ENCODE measurements at regions not wholly inside any gene's neighbourhood (a gene's known extent, or its start where the extent isn't known, plus 50 kb on each side); places are given as distances from the start of the nearest gene placed in this dataset.

DNA sequence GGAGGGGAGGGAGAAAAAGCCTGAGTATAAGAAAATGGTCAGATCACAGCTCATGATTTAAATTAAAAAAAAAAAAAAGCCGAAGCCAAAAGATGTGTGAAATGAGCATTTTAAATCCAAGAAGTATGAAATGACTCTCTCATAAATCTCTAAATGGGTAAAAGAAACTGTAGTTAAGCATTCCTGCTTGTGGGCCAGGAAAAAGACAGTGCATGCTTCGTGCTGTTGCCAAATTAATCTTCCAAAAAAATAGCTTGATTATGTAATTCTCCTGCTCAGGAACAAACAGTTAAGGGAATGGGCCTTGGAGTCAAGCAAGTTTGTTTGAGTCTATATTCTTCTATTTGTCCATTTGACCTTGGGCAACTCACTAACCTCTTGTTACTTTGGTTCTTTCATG, 325.4 kb upstream of the SEL1L start:
- Histone ChIP-seq H3K4me3 (replicated peaks in 1 of 3; ENCODE audit: low read depth in 2 of 3, low read length in 3 of 3) (no peak overlapping the region), H2AFZ (ENCODE audit: insufficient read depth, low read depth, low read length, poor library complexity, severe bottlenecking) (no peak overlapping the region), H3K27ac (ENCODE audit: low read depth in 1 of 2, low read length in 2 of 2) (no peak overlapping the region), H3K9me3 (replicated peaks in 1 of 2; ENCODE audit: control insufficient read depth in 1 of 2, insufficient read depth in 1 of 2, low read length in 2 of 2) (peaks cover 35 to 48% of the 10 kb centered on the region in 2 donors), H3K4me2 (replicated peaks; ENCODE audit: extremely low read depth, low read length, poor library complexity, severe bottlenecking) (no peak overlapping the region), H3K79me2 (ENCODE audit: insufficient read depth, low read length) (no peaks in the 10 kb centered on the region), H3K9ac (ENCODE audit: insufficient read depth, low read length, poor library complexity, severe bottlenecking) (no peak overlapping the region), H3K27me3 (ENCODE audit: control insufficient read depth in 2 of 2, insufficient read depth in 2 of 2, low read length in 2 of 2) (no peaks in the 10 kb centered on the region), H4K20me1 (ENCODE audit: insufficient read depth, low read length) (no peaks in the 10 kb centered on the region), H3K36me3 (replicated peaks in 1 of 2; ENCODE audit: control insufficient read depth in 1 of 2, insufficient read depth in 2 of 2, low read length in 2 of 2) (no peaks in the 10 kb centered on the region), H3K4me1 (ENCODE audit: control insufficient read depth in 1 of 2, insufficient read depth in 2 of 2, low read length in 2 of 2) (no peaks in the 10 kb centered on the region)
- H3K4me1 Mint-ChIP-seq, result no peaks in the 10 kb centered on the region
- no peak for DNase-seq
- H3K9me3 Mint-ChIP-seq, result peaks cover 14 to 43% (median 36%) of the 10 kb centered on the region in 7 donors
- no peak overlapping the region for H3K4me3 Mint-ChIP-seq
- H3K27ac Mint-ChIP-seq, result no peak overlapping the region
- WGBS (ENCODE audit: insufficient coverage), result no CpG with 5 or more reads among the region's 2 CpGs
- peaks cover 0 to 1% (median 1%) of the 10 kb centered on the region in 3 donors for H3K27me3 Mint-ChIP-seq (ENCODE audit: low read depth in 3 of 3)
- no peaks in the 10 kb centered on the region for H3K36me3 Mint-ChIP-seq
- intact Hi-C loops (cut with micrococcal nuclease), result no loop called here
- TF ChIP-seq, protein P1, sequence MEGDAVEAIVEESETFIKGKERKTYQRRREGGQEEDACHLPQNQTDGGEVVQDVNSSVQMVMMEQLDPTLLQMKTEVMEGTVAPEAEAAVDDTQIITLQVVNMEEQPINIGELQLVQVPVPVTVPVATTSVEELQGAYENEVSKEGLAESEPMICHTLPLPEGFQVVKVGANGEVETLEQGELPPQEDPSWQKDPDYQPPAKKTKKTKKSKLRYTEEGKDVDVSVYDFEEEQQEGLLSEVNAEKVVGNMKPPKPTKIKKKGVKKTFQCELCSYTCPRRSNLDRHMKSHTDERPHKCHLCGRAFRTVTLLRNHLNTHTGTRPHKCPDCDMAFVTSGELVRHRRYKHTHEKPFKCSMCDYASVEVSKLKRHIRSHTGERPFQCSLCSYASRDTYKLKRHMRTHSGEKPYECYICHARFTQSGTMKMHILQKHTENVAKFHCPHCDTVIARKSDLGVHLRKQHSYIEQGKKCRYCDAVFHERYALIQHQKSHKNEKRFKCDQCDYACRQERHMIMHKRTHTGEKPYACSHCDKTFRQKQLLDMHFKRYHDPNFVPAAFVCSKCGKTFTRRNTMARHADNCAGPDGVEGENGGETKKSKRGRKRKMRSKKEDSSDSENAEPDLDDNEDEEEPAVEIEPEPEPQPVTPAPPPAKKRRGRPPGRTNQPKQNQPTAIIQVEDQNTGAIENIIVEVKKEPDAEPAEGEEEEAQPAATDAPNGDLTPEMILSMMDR (IDR thresholded peaks at IDR 0.05), result no peak

DNA sequence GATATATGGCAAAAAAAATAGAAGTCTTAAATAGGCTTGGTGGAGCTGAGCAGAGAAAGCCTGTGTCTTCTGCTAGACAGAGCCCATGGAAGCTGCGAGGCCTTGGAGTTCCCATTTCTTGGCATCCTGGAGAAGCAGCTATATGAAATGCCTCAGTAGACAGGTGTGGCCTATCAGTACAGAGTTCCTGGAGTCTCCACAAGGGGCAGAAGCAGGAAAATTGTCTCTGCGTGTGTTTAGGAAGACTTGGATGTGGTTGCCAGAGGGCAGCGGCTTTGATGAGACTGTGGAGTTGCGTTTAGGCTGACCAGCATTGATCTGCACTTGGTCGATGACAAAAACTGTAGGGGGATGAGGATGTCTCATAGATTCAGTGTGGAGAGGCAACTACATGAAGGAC, 334.5 kb upstream of the SEL1L start:
- no peak for DNase-seq
- Histone ChIP-seq H3K79me2 (ENCODE audit: insufficient read depth, low read length) (no peaks in the 10 kb centered on the region), H3K27ac (ENCODE audit: low read depth in 1 of 2, low read length in 2 of 2) (no peak overlapping the region), H3K4me1 (ENCODE audit: control insufficient read depth in 1 of 2, insufficient read depth in 2 of 2, low read length in 2 of 2) (no peaks in the 10 kb centered on the region), H3K27me3 (ENCODE audit: control insufficient read depth in 2 of 2, insufficient read depth in 2 of 2, low read length in 2 of 2) (no peaks in the 10 kb centered on the region), H2AFZ (ENCODE audit: insufficient read depth, low read depth, low read length, poor library complexity, severe bottlenecking) (no peak overlapping the region), H3K9me3 (replicated peaks in 1 of 2; ENCODE audit: control insufficient read depth in 1 of 2, insufficient read depth in 1 of 2, low read length in 2 of 2) (peaks cover 3 to 4% of the 10 kb centered on the region in 2 donors), H3K4me3 (replicated peaks in 1 of 3; ENCODE audit: low read depth in 2 of 3, low read length in 3 of 3) (no peak overlapping the region), H3K36me3 (replicated peaks in 1 of 2; ENCODE audit: control insufficient read depth in 1 of 2, insufficient read depth in 2 of 2, low read length in 2 of 2) (no peaks in the 10 kb centered on the region), H3K4me2 (replicated peaks; ENCODE audit: extremely low read depth, low read length, poor library complexity, severe bottlenecking) (no peak overlapping the region), H3K9ac (ENCODE audit: insufficient read depth, low read length, poor library complexity, severe bottlenecking) (no peak overlapping the region), H4K20me1 (ENCODE audit: insufficient read depth, low read length) (no peaks in the 10 kb centered on the region)
- Mint-ChIP-seq H3K27ac (no peak overlapping the region), H3K4me1 (no peaks in the 10 kb centered on the region), H3K9me3 (peaks cover 0 to 11% (median 8%) of the 10 kb centered on the region in 7 donors), H3K27me3 (ENCODE audit: low read depth in 3 of 3) (peaks cover 0 to 2% (median 0%) of the 10 kb centered on the region in 3 donors), H3K36me3 (no peaks in the 10 kb centered on the region), H3K4me3 (no peak overlapping the region)
- intact Hi-C loops (cut with micrococcal nuclease), result no loop called here
- TF ChIP-seq, protein P1 (IDR thresholded peaks at IDR 0.05), result no peak
- WGBS (ENCODE audit: insufficient coverage), result 96% methylated on average over 3 of the region's 5 CpGs

All from CD14-positive monocyte (primary cell).